GM23338 (cell line): ENCODE measurements at regions not wholly inside any gene's neighbourhood (a gene's known extent, or its start where the extent isn't known, plus 50 kb on each side); places are given as distances from the start of the nearest gene placed in this dataset.
A peak's percentile ranks its signal among the peaks of the same experiment; 100 is the strongest.

Experiments used
- ATAC-seq: fragments of 200-7000 bp; cut with Tn5 transposase; 3 replicates; pipeline ENCODE4 v1.9.1; 2020
- DNase-seq: peaks from one replicate; pipeline ENCODE4 v3.0.0-alpha.2; 2015; ENCODE audit warnings: low spot score
- H2AFZ ChIP-seq: fragments of 200-600 bp; sonication (generic); 2 replicates; pipeline ENCODE4 v1.8.0; 2016; ENCODE audit warnings: antibody characterized with exemption, mild to moderate bottlenecking, moderate library complexity
- H3F3A ChIP-seq: fragments of 200-600 bp; sonication (generic); replicated peaks from 2 replicates; pipeline ENCODE4 v1.8.0; 2017; ENCODE audit warnings: antibody characterized with exemption, mixed run types, low read depth
- H3K27ac ChIP-seq: fragments of 200-600 bp; sonication (generic); 2 replicates; pipeline ENCODE4 v1.6.1; 2016; ENCODE audit warnings: low read depth
- H3K27me3 ChIP-seq: fragments of 200-600 bp; sonication (generic); 2 replicates; pipeline ENCODE4 v1.8.0; 2016; ENCODE audit warnings: mild to moderate bottlenecking, mixed run types, moderate library complexity; ENCODE audit not compliant: insufficient read depth
- H3K36me3 ChIP-seq: fragments of 200-600 bp; sonication (generic); 2 replicates; pipeline ENCODE4 v1.8.0; 2016; ENCODE audit warnings: mild to moderate bottlenecking; ENCODE audit not compliant: insufficient read depth
- H3K4me1 ChIP-seq: fragments of 200-600 bp; sonication (generic); 2 replicates; pipeline ENCODE4 v1.8.0; 2016; ENCODE audit warnings: mild to moderate bottlenecking, moderate library complexity; ENCODE audit not compliant: insufficient read depth
- H3K4me2 ChIP-seq: fragments of 200-600 bp; sonication (generic); 2 replicates; pipeline ENCODE4 v1.7.1; 2017; ENCODE audit warnings: mixed run types
- H3K4me3 ChIP-seq: fragments of 200-600 bp; sonication (generic); 2 replicates; pipeline ENCODE4 v1.6.1; 2016; ENCODE audit warnings: mixed run types
- H3K79me2 ChIP-seq: fragments of 200-600 bp; sonication (generic); replicated peaks from 2 replicates; pipeline ENCODE4 v1.8.0; 2017; ENCODE audit warnings: mild to moderate bottlenecking; ENCODE audit not compliant: insufficient read depth
- H3K9me2 ChIP-seq: fragments of 200-600 bp; sonication (generic); 2 replicates; pipeline ENCODE4 v1.8.0; 2017; ENCODE audit not compliant: insufficient read depth
- H4K20me1 ChIP-seq: fragments of 200-600 bp; sonication (generic); replicated peaks from 2 replicates; pipeline ENCODE4 v1.8.0; 2017; ENCODE audit warnings: mild to moderate bottlenecking; ENCODE audit not compliant: insufficient read depth
- H3K27ac Mint-ChIP-seq: 2 replicates; pipeline ENCODE4 v1.8.0; 2020; ENCODE audit warnings: inconsistent platforms, mild to moderate bottlenecking, moderate library complexity, mixed read lengths
- H3K27me3 Mint-ChIP-seq: 3 replicates; pipeline ENCODE4 v1.8.0; 2022; ENCODE audit warnings: low read depth, mild to moderate bottlenecking, moderate library complexity, mixed read lengths, inconsistent platforms; ENCODE audit not compliant: insufficient read depth, poor library complexity
- H3K36me3 Mint-ChIP-seq: 3 replicates; pipeline ENCODE4 v1.8.0; 2021; ENCODE audit warnings: low read depth, mild to moderate bottlenecking, inconsistent platforms, moderate library complexity, mixed read lengths
- H3K4me1 Mint-ChIP-seq: 3 replicates; pipeline ENCODE4 v1.8.0; 2020; ENCODE audit warnings: mild to moderate bottlenecking, inconsistent platforms, mixed read lengths
- H3K4me3 Mint-ChIP-seq: 3 replicates; pipeline ENCODE4 v1.8.0; 2021; ENCODE audit warnings: moderate library complexity, mild to moderate bottlenecking, inconsistent platforms, mixed read lengths
- H3K9me3 Mint-ChIP-seq: 3 replicates; pipeline ENCODE4 v1.8.0; 2020; ENCODE audit warnings: moderate library complexity, mild to moderate bottlenecking, inconsistent platforms, mixed read lengths
- CREB1 ChIP-seq: fragments of 250-450 bp; sonication (Bioruptor Pico); IDR thresholded peaks from 2 replicates; pipeline ENCODE4 v1.5.0; 2020; ENCODE audit warnings: low read depth, mild to moderate bottlenecking, moderate library complexity
- ETS1 ChIP-seq: IDR thresholded peaks from 2 replicates; pipeline ENCODE4 v1.6.1; 2016; ENCODE audit warnings: antibody characterized with exemption
- EZH2 ChIP-seq: fragments of 200-600 bp; sonication (generic); IDR thresholded peaks from one replicate; pipeline ENCODE4 v1.8.0; 2017; ENCODE audit warnings: antibody characterized with exemption, mild to moderate bottlenecking, low read depth; ENCODE audit not compliant: unreplicated experiment
- EZH2phosphoT487 ChIP-seq: fragments of 200-600 bp; sonication (generic); IDR thresholded peaks from one replicate; pipeline ENCODE4 v1.8.1; 2018; ENCODE audit warnings: antibody characterized with exemption; ENCODE audit not compliant: unreplicated experiment
- JUNB ChIP-seq: IDR thresholded peaks from one replicate; pipeline ENCODE4 v1.6.1; 2016; ENCODE audit warnings: antibody characterized with exemption; ENCODE audit not compliant: unreplicated experiment
- POLR2AphosphoS5 ChIP-seq: IDR thresholded peaks from 2 replicates; pipeline ENCODE4 v1.6.1; 2016; ENCODE audit warnings: antibody characterized with exemption, low read depth
- STAT1 ChIP-seq: IDR thresholded peaks from one replicate; pipeline ENCODE4 v1.6.1; 2016; ENCODE audit warnings: antibody characterized with exemption; ENCODE audit not compliant: unreplicated experiment
- ZNF114 ChIP-seq: fragments of 250-450 bp; sonication (Bioruptor Pico); IDR thresholded peaks from 2 replicates; pipeline ENCODE4 v1.5.0; 2020; ENCODE audit warnings: mild to moderate bottlenecking, moderate library complexity
- TF ChIP-seq, protein P1 (sequence below), 2 experiments: fragments of 200-600 bp in 1 of 2; sonication (generic) in 1 of 2; conservative IDR thresholded peaks; 2 replicates each; pipeline versions ENCODE4 v1.5.1 to v1.6.1; 2016 to 2017; ENCODE audit warnings: antibody characterized with exemption in 2 of 2, low read depth in 2 of 2, mild to moderate bottlenecking in 2 of 2, moderate library complexity in 1 of 2
- TF ChIP-seq, protein P2 (sequence below): IDR thresholded peaks from one replicate; pipeline ENCODE4 v1.6.1; 2018; ENCODE audit warnings: antibody characterized with exemption; ENCODE audit not compliant: unreplicated experiment

GRCh38 chr1:98018074-98018473 is 97.2 kb upstream of the DPYD start:
- Mint-ChIP-seq H3K36me3 (no peaks in the 10 kb centered on the region), H3K27ac (no peak overlapping the region), H3K4me1 (no peaks in the 10 kb centered on the region), H3K9me3 (no peaks in the 10 kb centered on the region), H3K4me3 (no peak overlapping the region), H3K27me3 (no peaks in the 10 kb centered on the region)
- H3K27ac ChIP-seq = no peak overlapping the region
- H3K4me1 ChIP-seq = no peaks in the 10 kb centered on the region
- no peaks in the 10 kb centered on the region for H3K79me2 ChIP-seq
- no peak overlapping the region for H2AFZ ChIP-seq
- TF ChIP-seq ETS1 = no peak
- TF ChIP-seq, protein P1, sequence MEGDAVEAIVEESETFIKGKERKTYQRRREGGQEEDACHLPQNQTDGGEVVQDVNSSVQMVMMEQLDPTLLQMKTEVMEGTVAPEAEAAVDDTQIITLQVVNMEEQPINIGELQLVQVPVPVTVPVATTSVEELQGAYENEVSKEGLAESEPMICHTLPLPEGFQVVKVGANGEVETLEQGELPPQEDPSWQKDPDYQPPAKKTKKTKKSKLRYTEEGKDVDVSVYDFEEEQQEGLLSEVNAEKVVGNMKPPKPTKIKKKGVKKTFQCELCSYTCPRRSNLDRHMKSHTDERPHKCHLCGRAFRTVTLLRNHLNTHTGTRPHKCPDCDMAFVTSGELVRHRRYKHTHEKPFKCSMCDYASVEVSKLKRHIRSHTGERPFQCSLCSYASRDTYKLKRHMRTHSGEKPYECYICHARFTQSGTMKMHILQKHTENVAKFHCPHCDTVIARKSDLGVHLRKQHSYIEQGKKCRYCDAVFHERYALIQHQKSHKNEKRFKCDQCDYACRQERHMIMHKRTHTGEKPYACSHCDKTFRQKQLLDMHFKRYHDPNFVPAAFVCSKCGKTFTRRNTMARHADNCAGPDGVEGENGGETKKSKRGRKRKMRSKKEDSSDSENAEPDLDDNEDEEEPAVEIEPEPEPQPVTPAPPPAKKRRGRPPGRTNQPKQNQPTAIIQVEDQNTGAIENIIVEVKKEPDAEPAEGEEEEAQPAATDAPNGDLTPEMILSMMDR (conservative IDR thresholded peaks at IDR 0.05; ENCODE audit: low read depth in 2 of 2) = no peak
- no peak for TF ChIP-seq EZH2
- no peak for TF ChIP-seq STAT1
- no peak for TF ChIP-seq JUNB
- TF ChIP-seq ZNF114 (CRISPR knock-in tag) = no peak
- H3K27me3 ChIP-seq = no peaks in the 10 kb centered on the region
- no peaks in the 10 kb centered on the region for H4K20me1 ChIP-seq
- H3F3A ChIP-seq = no peaks in the 10 kb centered on the region
- no peaks in the 10 kb centered on the region for H3K9me2 ChIP-seq
- DNase-seq (no peak), ATAC-seq (no peak)
- no peaks in the 10 kb centered on the region for H3K36me3 ChIP-seq
- H3K4me3 ChIP-seq = no peak overlapping the region
- no peak overlapping the region for H3K4me2 ChIP-seq

DNA sequence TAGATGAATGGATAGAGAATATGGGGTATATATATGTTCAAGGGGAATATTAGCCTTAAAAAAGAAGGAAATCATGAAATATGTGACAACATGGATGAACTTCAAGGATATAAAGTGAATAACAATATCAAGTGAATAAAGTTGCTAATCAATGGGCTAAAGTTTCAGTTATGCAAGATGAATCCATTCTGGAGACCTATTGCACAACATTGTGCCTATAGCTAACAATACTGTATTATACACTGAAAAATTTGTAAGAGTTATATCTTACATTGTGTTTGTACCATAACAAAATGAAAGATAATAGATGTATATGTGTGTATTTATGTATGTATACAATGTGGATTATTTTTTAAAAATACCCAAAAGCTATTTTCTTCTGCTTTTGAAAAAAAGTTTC is 96.3 kb upstream of the DPYD start:
- Histone ChIP-seq H3K4me3 (no peak overlapping the region), H3K9me2 (no peaks in the 10 kb centered on the region), H3K27me3 (no peaks in the 10 kb centered on the region), H3K79me2 (no peaks in the 10 kb centered on the region), H3K27ac (no peak overlapping the region), H3K36me3 (no peaks in the 10 kb centered on the region), H4K20me1 (no peaks in the 10 kb centered on the region), H2AFZ (no peak overlapping the region), H3F3A (no peaks in the 10 kb centered on the region), H3K4me2 (no peak overlapping the region), H3K4me1 (no peaks in the 10 kb centered on the region)
- ATAC-seq = no peak
- Mint-ChIP-seq H3K27ac (no peak overlapping the region), H3K27me3 (no peaks in the 10 kb centered on the region), H3K4me1 (no peaks in the 10 kb centered on the region), H3K9me3 (no peaks in the 10 kb centered on the region), H3K4me3 (no peak overlapping the region), H3K36me3 (no peaks in the 10 kb centered on the region)
- no peak for TF ChIP-seq ETS1
- DNase-seq = no peak

DNA sequence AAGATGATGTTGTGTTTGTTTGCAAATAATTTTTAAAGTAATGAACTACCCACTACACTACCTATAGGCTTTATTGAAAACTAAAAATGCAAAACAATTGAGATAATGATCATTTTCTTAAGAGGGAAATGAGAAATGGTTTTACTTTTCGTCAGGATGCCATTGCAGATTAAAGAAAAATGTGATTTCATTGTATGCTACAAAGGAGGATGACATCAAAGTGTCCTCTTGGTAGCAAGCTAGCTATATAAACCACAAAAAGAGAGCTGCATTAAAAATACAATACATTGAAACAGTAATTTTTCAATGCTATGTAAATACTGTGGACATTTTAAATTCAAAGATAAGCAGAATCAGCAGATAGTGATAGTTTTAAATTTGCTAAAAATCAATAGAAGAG is 87.5 kb upstream of the DPYD start:
- Histone ChIP-seq H3K27me3 (no peaks in the 10 kb centered on the region), H3K4me1 (no peaks in the 10 kb centered on the region; the same call in 1 of the 2 replicates), H3F3A (no peaks in the 10 kb centered on the region), H4K20me1 (no peaks in the 10 kb centered on the region), H3K4me3 (no peak overlapping the region), H3K36me3 (no peaks in the 10 kb centered on the region), H3K9me2 (no peaks in the 10 kb centered on the region), H3K79me2 (no peaks in the 10 kb centered on the region), H3K27ac (no peak overlapping the region), H3K4me2 (no peak overlapping the region), H2AFZ (no peak overlapping the region)
- Mint-ChIP-seq H3K27ac (peak overlapping the region; percentile 44; the same call in 1 of the 2 replicates), H3K9me3 (no peaks in the 10 kb centered on the region), H3K27me3 (no peaks in the 10 kb centered on the region), H3K4me3 (no peak overlapping the region), H3K4me1 (peaks cover 5% of the 10 kb centered on the region; the same call in 1 of the 3 replicates), H3K36me3 (no peaks in the 10 kb centered on the region)
- ATAC-seq = no peak
- no peak for TF ChIP-seq ETS1
- no peak for TF ChIP-seq STAT1
- TF ChIP-seq ZNF114 (CRISPR knock-in tag) = no peak
- TF ChIP-seq EZH2 = no peak
- TF ChIP-seq POLR2AphosphoS5 = no peak
- TF ChIP-seq CREB1 (CRISPR knock-in tag) = no peak
- TF ChIP-seq, protein P2, sequence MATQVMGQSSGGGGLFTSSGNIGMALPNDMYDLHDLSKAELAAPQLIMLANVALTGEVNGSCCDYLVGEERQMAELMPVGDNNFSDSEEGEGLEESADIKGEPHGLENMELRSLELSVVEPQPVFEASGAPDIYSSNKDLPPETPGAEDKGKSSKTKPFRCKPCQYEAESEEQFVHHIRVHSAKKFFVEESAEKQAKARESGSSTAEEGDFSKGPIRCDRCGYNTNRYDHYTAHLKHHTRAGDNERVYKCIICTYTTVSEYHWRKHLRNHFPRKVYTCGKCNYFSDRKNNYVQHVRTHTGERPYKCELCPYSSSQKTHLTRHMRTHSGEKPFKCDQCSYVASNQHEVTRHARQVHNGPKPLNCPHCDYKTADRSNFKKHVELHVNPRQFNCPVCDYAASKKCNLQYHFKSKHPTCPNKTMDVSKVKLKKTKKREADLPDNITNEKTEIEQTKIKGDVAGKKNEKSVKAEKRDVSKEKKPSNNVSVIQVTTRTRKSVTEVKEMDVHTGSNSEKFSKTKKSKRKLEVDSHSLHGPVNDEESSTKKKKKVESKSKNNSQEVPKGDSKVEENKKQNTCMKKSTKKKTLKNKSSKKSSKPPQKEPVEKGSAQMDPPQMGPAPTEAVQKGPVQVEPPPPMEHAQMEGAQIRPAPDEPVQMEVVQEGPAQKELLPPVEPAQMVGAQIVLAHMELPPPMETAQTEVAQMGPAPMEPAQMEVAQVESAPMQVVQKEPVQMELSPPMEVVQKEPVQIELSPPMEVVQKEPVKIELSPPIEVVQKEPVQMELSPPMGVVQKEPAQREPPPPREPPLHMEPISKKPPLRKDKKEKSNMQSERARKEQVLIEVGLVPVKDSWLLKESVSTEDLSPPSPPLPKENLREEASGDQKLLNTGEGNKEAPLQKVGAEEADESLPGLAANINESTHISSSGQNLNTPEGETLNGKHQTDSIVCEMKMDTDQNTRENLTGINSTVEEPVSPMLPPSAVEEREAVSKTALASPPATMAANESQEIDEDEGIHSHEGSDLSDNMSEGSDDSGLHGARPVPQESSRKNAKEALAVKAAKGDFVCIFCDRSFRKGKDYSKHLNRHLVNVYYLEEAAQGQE = no peak
- TF ChIP-seq EZH2phosphoT487 = no peak
- no peak for DNase-seq
